ENCODE measurements at regions not wholly inside any gene's neighbourhood (a gene's known extent, or its start where the extent isn't known, plus 50 kb on each side); places are given as distances from the start of the nearest gene placed in this dataset.

GRCh38 chr17:73815474-73815873 lies 171.2 kb upstream of the SDK2 start:
- no peak for DNase-seq (ENCODE audit: low spot score)

GRCh38 chr17:73819440-73820395 lies 175.5 kb upstream of the SDK2 start:
- no peak for DNase-seq (ENCODE audit: low spot score)

- DNase-seq (ENCODE audit: low spot score) = no peak
Measured at GRCh38 chr17:73820686-73821448, 176.6 kb upstream of the SDK2 start.

- DNase-seq (ENCODE audit: low spot score) = no peak
Measured at GRCh38 chr17:73821665-73822064, 177.4 kb upstream of the SDK2 start.

GRCh38 chr17:73822371-73822770 lies 178.1 kb upstream of the SDK2 start:
- no peak for DNase-seq (ENCODE audit: low spot score)

- DNase-seq (ENCODE audit: low spot score) = no peak
Measured at GRCh38 chr17:73823684-73824083, 179.4 kb upstream of the SDK2 start.

GRCh38 chr17:73824321-73824720 lies 180.1 kb upstream of the SDK2 start:
- DNase-seq (ENCODE audit: low spot score) = no peak

GRCh38 chr17:73826181-73826871 lies 182.1 kb upstream of the SDK2 start:
- DNase-seq (ENCODE audit: low spot score) = no peak

GRCh38 chr17:73826872-73827228 lies 182.6 kb upstream of the SDK2 start:
- DNase-seq (ENCODE audit: low spot score) = no peak

GRCh38 chr17:73827627-73828291 lies 183.5 kb upstream of the SDK2 start:
- no peak for DNase-seq (ENCODE audit: low spot score)

GRCh38 chr17:73829676-73830280 lies 185.5 kb upstream of the SDK2 start:
- DNase-seq (ENCODE audit: low spot score) = no peak

- no peak for DNase-seq (ENCODE audit: low spot score)
Measured at GRCh38 chr17:73831699-73832098, 187.5 kb upstream of the SDK2 start.

- DNase-seq (ENCODE audit: low spot score) = no peak
Measured at GRCh38 chr17:73833775-73834488, 189.7 kb upstream of the SDK2 start.

- no peak for DNase-seq (ENCODE audit: low spot score)
Measured at GRCh38 chr17:73834684-73835343, 190.6 kb upstream of the SDK2 start.

GRCh38 chr17:73835605-73836004 lies 191.4 kb upstream of the SDK2 start:
- DNase-seq (ENCODE audit: low spot score) = no peak

GRCh38 chr17:73838815-73839214 lies 194.6 kb upstream of the SDK2 start:
- no peak for DNase-seq (ENCODE audit: low spot score)

GRCh38 chr17:73840829-73841228 lies 196.6 kb upstream of the SDK2 start:
- DNase-seq (ENCODE audit: low spot score) = no peak

GRCh38 chr17:73841431-73842060 lies 197.3 kb upstream of the SDK2 start:
- DNase-seq (ENCODE audit: low spot score) = no peak

GRCh38 chr17:73847952-73848351 lies 203.7 kb upstream of the SDK2 start:
- DNase-seq (ENCODE audit: low spot score) = no peak

- no peak for DNase-seq (ENCODE audit: low spot score)
Measured at GRCh38 chr17:73850426-73850825, 206.2 kb upstream of the SDK2 start.
